22Rv1 (cell line): ENCODE measurements at regions not wholly inside any gene's neighbourhood (a gene's known extent, or its start where the extent isn't known, plus 50 kb on each side); places are given as distances from the start of the nearest gene placed in this dataset.
"Not testable (repeated sequence)": the region's sequence is repeated elsewhere in the genome, so short reads cannot be mapped to it uniquely, and the experiment has no call there.

ENCODE experiments used
- H3K27ac ChIP-seq: fragments of 450-650 bp; 2 replicates; pipeline ENCODE4 v1.5.1; 2017
- ZFX ChIP-seq: fragments of 450-650 bp; IDR thresholded peaks from 2 replicates; pipeline ENCODE4 v1.6.1; 2017; ENCODE audit warnings: antibody characterized with exemption, borderline replicate concordance
- TF ChIP-seq, protein P1 (sequence below): fragments of 450-650 bp; IDR thresholded peaks from 2 replicates; pipeline ENCODE4 v1.5.1; 2017; ENCODE audit warnings: mild to moderate bottlenecking

DNA sequence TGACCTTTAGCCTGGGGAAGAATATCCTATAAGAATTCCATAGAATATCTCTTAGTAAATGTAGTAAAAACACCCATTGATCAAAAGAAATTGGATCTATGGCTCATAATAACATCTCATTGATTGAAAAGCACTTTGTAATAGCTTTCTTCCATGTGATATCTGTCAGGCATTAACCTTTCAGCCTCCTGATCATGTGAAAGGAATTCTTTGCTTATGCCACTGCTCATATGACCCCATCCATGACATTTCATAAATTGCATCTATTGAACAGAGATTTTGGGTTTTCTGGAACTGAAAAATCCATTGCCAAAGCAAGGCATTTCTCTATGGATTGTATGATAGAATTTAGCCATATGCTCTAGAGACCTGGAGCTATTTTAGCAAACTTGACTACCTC is 519.3 kb upstream of the PFKP start:
- TF ChIP-seq ZFX: no peak
- TF ChIP-seq, protein P1, sequence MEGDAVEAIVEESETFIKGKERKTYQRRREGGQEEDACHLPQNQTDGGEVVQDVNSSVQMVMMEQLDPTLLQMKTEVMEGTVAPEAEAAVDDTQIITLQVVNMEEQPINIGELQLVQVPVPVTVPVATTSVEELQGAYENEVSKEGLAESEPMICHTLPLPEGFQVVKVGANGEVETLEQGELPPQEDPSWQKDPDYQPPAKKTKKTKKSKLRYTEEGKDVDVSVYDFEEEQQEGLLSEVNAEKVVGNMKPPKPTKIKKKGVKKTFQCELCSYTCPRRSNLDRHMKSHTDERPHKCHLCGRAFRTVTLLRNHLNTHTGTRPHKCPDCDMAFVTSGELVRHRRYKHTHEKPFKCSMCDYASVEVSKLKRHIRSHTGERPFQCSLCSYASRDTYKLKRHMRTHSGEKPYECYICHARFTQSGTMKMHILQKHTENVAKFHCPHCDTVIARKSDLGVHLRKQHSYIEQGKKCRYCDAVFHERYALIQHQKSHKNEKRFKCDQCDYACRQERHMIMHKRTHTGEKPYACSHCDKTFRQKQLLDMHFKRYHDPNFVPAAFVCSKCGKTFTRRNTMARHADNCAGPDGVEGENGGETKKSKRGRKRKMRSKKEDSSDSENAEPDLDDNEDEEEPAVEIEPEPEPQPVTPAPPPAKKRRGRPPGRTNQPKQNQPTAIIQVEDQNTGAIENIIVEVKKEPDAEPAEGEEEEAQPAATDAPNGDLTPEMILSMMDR: no peak
- no peak overlapping the region for H3K27ac ChIP-seq

DNA sequence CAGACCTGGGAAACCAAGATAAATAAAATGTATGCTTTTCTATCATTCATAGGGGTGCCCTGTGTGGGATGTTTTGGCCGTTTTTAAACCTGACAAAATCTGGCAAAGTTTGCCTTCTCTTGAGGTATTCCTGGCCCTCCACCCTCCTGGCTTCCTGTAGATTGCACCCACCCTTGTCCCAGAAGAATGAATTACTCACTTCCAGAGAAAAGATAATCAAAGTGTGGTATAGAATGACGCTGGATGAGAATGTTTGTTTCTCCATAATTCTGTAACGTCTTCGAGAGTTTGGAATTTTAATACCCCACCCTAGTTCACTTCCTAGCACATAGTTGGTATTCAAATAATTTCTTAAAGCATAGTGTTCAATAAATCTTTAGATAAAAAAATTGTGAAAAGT is 519.7 kb upstream of the PFKP start:
- H3K27ac ChIP-seq: no peak overlapping the region
- TF ChIP-seq ZFX: no peak
- TF ChIP-seq, protein P1: no peak

DNA sequence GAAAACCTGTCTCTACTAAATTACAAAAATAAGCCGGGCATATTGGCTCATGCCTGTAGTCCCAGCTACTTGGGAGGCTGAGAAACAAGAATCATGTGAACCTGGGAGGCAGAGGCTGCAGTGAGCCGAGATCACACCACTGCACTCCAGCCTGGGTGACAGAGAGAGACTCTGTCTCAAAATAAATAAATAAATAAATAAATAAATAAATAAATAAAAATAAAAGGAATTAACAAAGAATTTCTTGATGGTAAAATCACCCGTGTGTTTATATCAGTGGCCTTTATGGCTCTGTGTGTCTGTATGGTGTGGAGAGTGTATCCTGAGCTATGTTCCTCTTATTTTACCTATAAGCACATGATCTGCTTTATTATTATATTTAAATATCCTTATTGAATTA is 520.5 kb upstream of the PFKP start:
- H3K27ac ChIP-seq: not testable (repeated sequence)

DNA sequence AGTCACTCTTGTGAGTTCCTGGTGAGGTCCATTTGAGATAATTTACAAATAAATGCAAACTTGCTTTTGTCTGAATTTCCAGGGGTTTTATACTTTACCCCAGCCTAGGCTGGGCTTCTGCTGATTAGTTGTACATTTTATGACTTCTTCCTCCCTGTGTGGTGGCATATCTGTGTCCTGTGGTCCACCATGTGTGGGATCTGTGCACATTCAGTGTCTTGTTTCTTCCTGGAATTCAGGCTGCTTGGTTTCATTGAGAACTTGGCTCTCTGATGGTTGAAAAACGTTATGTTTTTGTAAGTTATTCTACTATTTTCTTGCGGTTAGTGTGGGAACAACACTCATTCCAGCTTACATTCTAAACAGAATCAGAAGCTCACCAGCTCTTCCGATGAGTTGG is 523.4 kb upstream of the PFKP start:
- no peak overlapping the region for H3K27ac ChIP-seq
- TF ChIP-seq, protein P1: no peak
- TF ChIP-seq ZFX: no peak

DNA sequence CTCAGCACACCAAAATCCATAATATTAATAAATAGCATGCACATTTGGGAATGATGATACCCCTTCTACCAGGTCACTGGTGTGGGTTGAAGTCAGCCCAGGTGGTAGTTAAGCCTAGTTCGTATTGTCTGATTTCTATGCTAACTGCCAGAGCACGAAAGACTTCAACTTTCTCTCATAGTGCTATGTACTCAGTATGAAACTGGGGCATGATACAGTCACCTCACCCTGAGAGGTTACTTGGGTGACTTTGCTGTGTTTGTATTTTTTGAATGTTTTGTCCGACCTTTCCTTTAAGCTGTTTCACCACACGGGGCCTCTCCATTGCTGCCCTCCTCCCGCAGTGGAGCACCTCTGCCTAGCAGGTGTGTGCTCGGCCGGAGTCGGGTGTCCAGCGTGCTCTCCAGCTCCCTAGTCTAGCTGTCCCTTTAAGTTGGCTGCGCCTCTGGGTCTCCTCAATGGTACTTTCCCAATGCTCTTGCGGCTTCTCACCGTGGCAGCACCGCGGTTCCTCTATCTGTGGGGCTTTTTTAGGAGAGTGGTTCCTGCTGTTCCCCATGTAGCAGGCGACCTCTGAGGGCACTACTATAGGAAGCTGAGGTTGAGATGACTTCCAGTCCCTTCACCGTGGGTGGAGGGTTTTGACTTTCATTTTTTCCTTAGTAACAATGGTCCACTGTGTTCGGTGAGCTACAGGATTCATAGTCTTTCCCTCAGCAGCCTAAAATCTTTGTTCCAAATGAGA is 524.0 kb upstream of the PFKP start:
- TF ChIP-seq ZFX: no peak
- TF ChIP-seq, protein P1: no peak
- no peak overlapping the region for H3K27ac ChIP-seq

DNA sequence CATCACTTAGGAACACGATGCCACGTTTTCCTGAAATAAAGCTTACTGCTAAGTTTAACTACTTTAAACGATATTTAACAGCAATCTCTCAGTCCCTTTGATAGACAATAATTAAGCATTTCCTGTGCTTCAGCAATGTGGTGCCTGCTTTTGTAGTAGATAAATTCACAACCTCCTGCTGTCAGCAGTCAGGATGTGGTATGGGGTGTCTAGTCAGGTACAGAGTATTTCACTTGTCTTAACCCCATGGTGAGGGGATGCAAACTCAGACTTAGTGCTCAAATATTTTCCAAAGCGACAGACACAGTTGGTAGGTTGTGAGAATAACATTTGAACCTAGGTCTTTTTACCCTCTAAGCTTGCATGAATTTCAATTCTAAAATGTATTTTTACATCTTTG is 526.2 kb upstream of the PFKP start:
- no peak overlapping the region for H3K27ac ChIP-seq
- TF ChIP-seq, protein P1: no peak
- no peak for TF ChIP-seq ZFX

DNA sequence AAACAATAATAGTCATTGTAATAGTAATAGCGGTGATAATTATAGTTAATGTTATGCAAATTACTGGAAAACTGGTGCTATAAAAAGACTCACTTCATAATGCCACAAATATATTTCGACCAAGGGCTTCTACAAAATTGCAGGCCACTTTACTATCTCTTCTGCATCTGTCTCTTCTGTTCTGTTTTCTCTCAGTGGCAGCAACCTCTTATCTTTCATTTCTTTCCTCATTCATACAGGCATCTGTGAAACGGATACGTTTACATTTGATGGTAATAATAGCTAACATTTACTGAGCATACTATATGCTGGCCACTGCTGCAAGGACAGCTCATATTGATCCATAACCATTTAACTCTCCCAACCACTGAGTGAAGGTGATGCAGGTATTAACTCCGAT is 537.4 kb upstream of the PFKP start:
- H3K27ac ChIP-seq: no peak overlapping the region
- TF ChIP-seq, protein P1: no peak
- TF ChIP-seq ZFX: no peak

DNA sequence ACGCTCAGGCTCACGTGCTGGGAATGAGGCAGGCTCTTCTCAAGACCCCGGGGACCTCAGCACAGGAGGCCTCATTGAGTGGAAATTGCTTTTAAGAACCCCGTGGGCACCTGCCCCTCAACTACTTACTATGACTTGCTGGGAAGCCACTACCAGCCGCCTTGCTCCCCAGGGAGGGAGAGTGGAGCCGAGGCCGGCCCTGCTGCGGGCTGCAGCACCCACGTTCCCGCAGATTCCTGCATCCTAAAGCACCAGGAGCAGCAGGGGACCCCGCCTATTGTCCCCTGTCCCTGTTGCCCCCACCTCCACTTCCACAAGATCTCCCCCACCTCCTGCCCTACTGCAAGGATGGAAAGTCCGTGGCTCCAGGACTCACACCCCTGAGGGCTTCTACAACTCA is 541.6 kb upstream of the PFKP start:
- TF ChIP-seq ZFX: no peak
- TF ChIP-seq, protein P1: no peak
- H3K27ac ChIP-seq: no peak overlapping the region
